Astrocyte of the spinal cord (primary cell): ENCODE measurements at regions not wholly inside any gene's neighbourhood (a gene's known extent, or its start where the extent isn't known, plus 50 kb on each side); places are given as distances from the start of the nearest gene placed in this dataset.

Experiments used
- DNase-seq: peaks from one replicate; pipeline ENCODE4 v3.0.0; 2011; ENCODE audit warnings: low read depth, low spot score
- H3K4me3 ChIP-seq: 2 replicates; pipeline ENCODE4 v1.5.1; 2011; ENCODE audit warnings: low read depth, mild to moderate bottlenecking, low read length, moderate library complexity
- CTCF ChIP-seq: IDR thresholded peaks from 2 replicates; pipeline ENCODE4 v1.5.1; 2012; ENCODE audit warnings: low read depth, mild to moderate bottlenecking, low read length, inconsistent platforms
- in situ Hi-C: cut with HindIII; loops from 2 replicates; pipeline ENCODE4 v1.10.0; 2017; ENCODE audit warnings: low sequenced_read_pairs

- H3K4me3 ChIP-seq, result no peak overlapping the region
- in situ Hi-C loops, result no loop called here
- no peak for DNase-seq
- no peak for TF ChIP-seq CTCF
Observed at GRCh38 chr7:24496036-24496435, 77.2 kb upstream of the PALS2 start.

GRCh38 chr7:24498439-24498838, 74.8 kb upstream of the PALS2 start:
- DNase-seq, result no peak
- H3K4me3 ChIP-seq, result no peak overlapping the region
- in situ Hi-C loops, result no loop called here
- no peak for TF ChIP-seq CTCF

GRCh38 chr7:24499871-24500270, 73.4 kb upstream of the PALS2 start:
- in situ Hi-C loops, result no loop called here
- no peak for TF ChIP-seq CTCF
- H3K4me3 ChIP-seq, result no peak overlapping the region
- no peak for DNase-seq

- TF ChIP-seq CTCF, result no peak
- H3K4me3 ChIP-seq, result no peak overlapping the region
- in situ Hi-C loops, result no loop called here
- no peak for DNase-seq
Observed at GRCh38 chr7:24500599-24500998, 72.7 kb upstream of the PALS2 start.

- in situ Hi-C loops, result no loop called here
- no peak for TF ChIP-seq CTCF
- no peak for DNase-seq
- H3K4me3 ChIP-seq, result no peak overlapping the region
Observed at GRCh38 chr7:24501009-24501408, 72.2 kb upstream of the PALS2 start.

- no peak for TF ChIP-seq CTCF
- no peak overlapping the region for H3K4me3 ChIP-seq
- no peak for DNase-seq
- in situ Hi-C loops, result no loop called here
Observed at GRCh38 chr7:24501443-24502134, 71.7 kb upstream of the PALS2 start.

GRCh38 chr7:24502135-24502488, 71.1 kb upstream of the PALS2 start:
- DNase-seq, result no peak
- no peak overlapping the region for H3K4me3 ChIP-seq
- no peak for TF ChIP-seq CTCF
- in situ Hi-C loops, result no loop called here
